GOT3 (cell line): ENCODE measurements at regions not wholly inside any gene's neighbourhood (a gene's known extent, or its start where the extent isn't known, plus 50 kb on each side); places are given as distances from the start of the nearest gene placed in this dataset.
A peak's percentile ranks its signal among the peaks of the same experiment; 100 is the strongest.
"Not testable (repeated sequence)": the region's sequence is repeated elsewhere in the genome, so short reads cannot be mapped to it uniquely, and the experiment has no call there.

ENCODE experiments used
- DNase-seq: peaks from one replicate; lab custom pipeline; 2025; ENCODE audit warnings: mixed read lengths; lab: John Stamatoyannopoulos, UW

- no peak for DNase-seq
These were observed 81.2 kb upstream of the TBL1X start for GRCh38 chrX:9383655-9384054.

GRCh38 chrX:9388450-9388849 is 76.4 kb upstream of the TBL1X start:
- DNase-seq: no peak

- DNase-seq: no peak
These were observed 74.7 kb upstream of the TBL1X start for GRCh38 chrX:9390121-9390520.

- DNase-seq: no peak
These were observed 74.0 kb upstream of the TBL1X start for GRCh38 chrX:9390693-9391368.

- no peak for DNase-seq
These were observed 72.4 kb upstream of the TBL1X start for GRCh38 chrX:9392445-9392844.

- DNase-seq: no peak
These were observed 71.3 kb upstream of the TBL1X start for GRCh38 chrX:9393571-9393970.

GRCh38 chrX:9394212-9394611 is 70.6 kb upstream of the TBL1X start:
- DNase-seq: no peak

- DNase-seq: peak; percentile 27
These were observed 67.9 kb upstream of the TBL1X start for GRCh38 chrX:9396930-9397329.

- no peak for DNase-seq
These were observed 63.8 kb upstream of the TBL1X start for GRCh38 chrX:9401051-9401450.

GRCh38 chrX:9403374-9403773 is 61.5 kb upstream of the TBL1X start:
- no peak for DNase-seq

- DNase-seq: not testable (repeated sequence)
These were observed 59.2 kb upstream of the TBL1X start for GRCh38 chrX:9405635-9406034.

GRCh38 chrX:9410889-9411288 is 54.0 kb upstream of the TBL1X start:
- not testable (repeated sequence) for DNase-seq

GRCh38 chrX:9411682-9412081 is 53.2 kb upstream of the TBL1X start:
- not testable (repeated sequence) for DNase-seq

GRCh38 chrX:9414416-9414815 is 50.4 kb upstream of the TBL1X start:
- DNase-seq: no peak
